HG02884 (cell line): ENCODE measurements at regions not wholly inside any gene's neighbourhood (a gene's known extent, or its start where the extent isn't known, plus 50 kb on each side); places are given as distances from the start of the nearest gene placed in this dataset.
"Not testable (repeated sequence)": the region's sequence is repeated elsewhere in the genome, so short reads cannot be mapped to it uniquely, and the experiment has no call there.

ENCODE experiments used
- ATAC-seq: cut with Tn5 transposase; IDR thresholded peaks from one replicate; pipeline ENCODE4 v1.9.1; 2021; ENCODE audit warnings: mild to moderate bottlenecking, moderate library complexity; ENCODE audit not compliant: unreplicated experiment

GRCh38 chr14:34180869-34181268 is 230.0 kb upstream of the EGLN3 start:
- no peak for ATAC-seq

- no peak for ATAC-seq
Observed at GRCh38 chr14:34180434-34180833, 229.6 kb upstream of the EGLN3 start.

GRCh38 chr14:34179727-34180126 is 228.9 kb upstream of the EGLN3 start:
- ATAC-seq = no peak

- ATAC-seq = no peak
Observed at GRCh38 chr14:34177466-34177865, 226.6 kb upstream of the EGLN3 start.

GRCh38 chr14:34175574-34175973 is 224.7 kb upstream of the EGLN3 start:
- ATAC-seq = peak; percentile 65

- no peak for ATAC-seq
Observed at GRCh38 chr14:34174973-34175372, 224.1 kb upstream of the EGLN3 start.

- no peak for ATAC-seq
Observed at GRCh38 chr14:34173916-34174315, 223.0 kb upstream of the EGLN3 start.

- ATAC-seq = no peak
Observed at GRCh38 chr14:34172550-34173368, 221.9 kb upstream of the EGLN3 start.

GRCh38 chr14:34172173-34172451 is 221.2 kb upstream of the EGLN3 start:
- no peak for ATAC-seq

- ATAC-seq = no peak
Observed at GRCh38 chr14:34171431-34172172, 220.7 kb upstream of the EGLN3 start.

GRCh38 chr14:34170882-34171281 is 220.0 kb upstream of the EGLN3 start:
- ATAC-seq = no peak

- no peak for ATAC-seq
Observed at GRCh38 chr14:34169561-34169960, 218.7 kb upstream of the EGLN3 start.

GRCh38 chr14:34168656-34169055 is 217.8 kb upstream of the EGLN3 start:
- ATAC-seq = no peak

GRCh38 chr14:34165847-34166350 is 215.0 kb upstream of the EGLN3 start:
- no peak for ATAC-seq

- ATAC-seq = no peak
Observed at GRCh38 chr14:34164162-34164864, 213.4 kb upstream of the EGLN3 start.

GRCh38 chr14:34161351-34162082 is 210.6 kb upstream of the EGLN3 start:
- ATAC-seq = no peak

- no peak for ATAC-seq
Observed at GRCh38 chr14:34160619-34161018, 209.7 kb upstream of the EGLN3 start.

GRCh38 chr14:34157651-34158050 is 206.8 kb upstream of the EGLN3 start:
- no peak for ATAC-seq

GRCh38 chr14:34147461-34147860 is 196.6 kb upstream of the EGLN3 start:
- no peak for ATAC-seq

GRCh38 chr14:34140127-34140526 is 189.3 kb upstream of the EGLN3 start:
- ATAC-seq = not testable (repeated sequence)
